Ishikawa (cell line): ENCODE measurements at regions not wholly inside any gene's neighbourhood (a gene's known extent, or its start where the extent isn't known, plus 50 kb on each side); places are given as distances from the start of the nearest gene placed in this dataset.

ENCODE experiments used
- CEBPB ChIP-seq: IDR thresholded peaks from 2 replicates; pipeline ENCODE4 v1.6.1; 2012
- EP300 ChIP-seq: IDR thresholded peaks from 2 replicates; pipeline ENCODE4 v1.6.1; 2012; ENCODE audit warnings: borderline replicate concordance
- FOXM1 ChIP-seq: IDR thresholded peaks from 2 replicates; pipeline ENCODE4 v1.6.1; 2012; ENCODE audit warnings: low read depth, borderline replicate concordance
- RAD21 ChIP-seq: IDR thresholded peaks from 2 replicates; pipeline ENCODE4 v1.6.1; 2012; ENCODE audit warnings: low read depth
- TAF1 ChIP-seq: IDR thresholded peaks from 2 replicates; pipeline ENCODE4 v1.6.1; 2012; ENCODE audit warnings: low read depth, mild to moderate bottlenecking
- YY1 ChIP-seq: IDR thresholded peaks from 2 replicates; pipeline ENCODE4 v1.6.1; 2012; ENCODE audit warnings: low read depth

GRCh38 chr7:36035186-36035585, 117.9 kb upstream of the EEPD1 start:
- no peak for TF ChIP-seq TAF1
- TF ChIP-seq EP300 = no peak
- TF ChIP-seq CEBPB = no peak
- TF ChIP-seq RAD21 = no peak
- no peak for TF ChIP-seq FOXM1
- no peak for TF ChIP-seq YY1
